D341Med (cell line): ENCODE measurements at regions not wholly inside any gene's neighbourhood (a gene's known extent, or its start where the extent isn't known, plus 50 kb on each side); places are given as distances from the start of the nearest gene placed in this dataset.

Experiments used
- DNase-seq: peaks from one replicate; pipeline ENCODE4 v3.0.0; 2012; ENCODE audit warnings: low spot score

- no peak for DNase-seq
Measured at GRCh38 chr9:129330711-129331492, 152.8 kb upstream of the IER5L start.

- DNase-seq = no peak
Measured at GRCh38 chr9:129328355-129329042, 150.4 kb upstream of the IER5L start.

GRCh38 chr9:129327552-129328328, 149.7 kb upstream of the IER5L start:
- DNase-seq = no peak

- no peak for DNase-seq
Measured at GRCh38 chr9:129326061-129327005, 148.3 kb upstream of the IER5L start.

GRCh38 chr9:129324808-129325502, 146.9 kb upstream of the IER5L start:
- no peak for DNase-seq

GRCh38 chr9:129323999-129324553, 146.0 kb upstream of the IER5L start:
- DNase-seq = no peak

- no peak for DNase-seq
Measured at GRCh38 chr9:129323376-129323998, 145.4 kb upstream of the IER5L start.

GRCh38 chr9:129322641-129323375, 144.7 kb upstream of the IER5L start:
- DNase-seq = no peak

- no peak for DNase-seq
Measured at GRCh38 chr9:129322022-129322621, 144.1 kb upstream of the IER5L start.

GRCh38 chr9:129321286-129322021, 143.4 kb upstream of the IER5L start:
- DNase-seq = no peak

GRCh38 chr9:129320575-129321285, 142.7 kb upstream of the IER5L start:
- DNase-seq = no peak

- peak; percentile 16 for DNase-seq
Measured at GRCh38 chr9:129319938-129320481, 141.9 kb upstream of the IER5L start.

- DNase-seq = peak; percentile 28
Measured at GRCh38 chr9:129319076-129319937, 141.2 kb upstream of the IER5L start.

- DNase-seq = peak; percentile 24
Measured at GRCh38 chr9:129318121-129319075, 140.3 kb upstream of the IER5L start.
